H1 (cell line): ENCODE measurements at regions not wholly inside any gene's neighbourhood (a gene's known extent, or its start where the extent isn't known, plus 50 kb on each side); places are given as distances from the start of the nearest gene placed in this dataset.

ENCODE experiments used
- CTCF ChIA-PET: fragments of 300-600 bp; sonication (Branson Sonifier 250); formaldehyde crosslinking; loops from one replicate; lab custom pipeline; 2021; ENCODE audit not compliant: partially characterized antibody; lab: Charles Lee
- POLR2A ChIA-PET: fragments of 300-600 bp; sonication (Branson Sonifier 250); formaldehyde crosslinking; loops from one replicate; lab custom pipeline; 2021; ENCODE audit warnings: inconsistent platforms; ENCODE audit not compliant: partially characterized antibody; lab: Charles Lee
- DNase-seq, 2 experiments: peaks; one replicate each; pipeline versions ENCODE4 v3.0.0 to v3.0.0-alpha.2; 2010 to 2022; ENCODE audit warnings: low spot score in 2 of 2, low read depth in 1 of 2, mixed read lengths in 1 of 2
- FAIRE-seq: peaks from 2 replicates; lab custom pipeline; 2011; peaks lifted over from hg19 to GRCh38; lab: Jason Lieb, UNC
- H2AFZ ChIP-seq: 2 replicates; pipeline ENCODE4 v1.8.1; 2012; ENCODE audit warnings: low read length, inconsistent platforms
- H2AK5ac ChIP-seq: 2 replicates; pipeline ENCODE4 v1.6.1; 2013; ENCODE audit warnings: low read depth, low read length
- H2BK120ac ChIP-seq: replicated peaks from 2 replicates; pipeline ENCODE3; 2013; ENCODE audit warnings: low read depth, low read length, inconsistent platforms
- H2BK12ac ChIP-seq: 2 replicates; pipeline ENCODE4 v1.6.1; 2013; ENCODE audit warnings: low read depth, low read length
- H2BK15ac ChIP-seq: 2 replicates; pipeline ENCODE4 v1.6.1; 2013; ENCODE audit warnings: low read length
- H2BK20ac ChIP-seq: 2 replicates; pipeline ENCODE4 v1.6.1; 2013; ENCODE audit warnings: low read length
- H2BK5ac ChIP-seq: 2 replicates; pipeline ENCODE4 v1.6.1; 2013; ENCODE audit warnings: low read depth, low read length
- H3K14ac ChIP-seq: 2 replicates; pipeline ENCODE4 v1.6.1; 2013; ENCODE audit warnings: inconsistent platforms; ENCODE audit not compliant: insufficient read length
- H3K18ac ChIP-seq: 2 replicates; pipeline ENCODE4 v1.6.1; 2013; ENCODE audit warnings: low read length; ENCODE audit errors: extremely low read depth
- H3K23ac ChIP-seq: 2 replicates; pipeline ENCODE4 v1.6.1; 2013; ENCODE audit warnings: inconsistent platforms; ENCODE audit not compliant: insufficient read length
- H3K23me2 ChIP-seq: 2 replicates; pipeline ENCODE4 v1.6.1; 2013; ENCODE audit warnings: low read depth, low read length
- H3K27ac ChIP-seq: 2 replicates; pipeline ENCODE4 v1.6.1; 2011; ENCODE audit warnings: low read depth, low read length, inconsistent platforms
- H3K27me3 ChIP-seq, 4 experiments: replicated peaks in 1 of 4; 1 replicate in 1 of 4; 2 replicates in 3 of 4; pipeline versions ENCODE4 v1.6.1 to v1.8.1; 2011 to 2013; ENCODE audit warnings: low read length in 3 of 4, mild to moderate bottlenecking in 3 of 4, inconsistent platforms in 2 of 4, mixed read lengths in 2 of 4, moderate library complexity in 1 of 4; ENCODE audit not compliant: control insufficient read depth in 3 of 4, insufficient read depth in 3 of 4; ENCODE audit errors: extremely low read depth in 1 of 4
- H3K36me3 ChIP-seq, 4 experiments: 2 replicates each; pipeline versions ENCODE4 v1.6.1 to v1.8.1; 2011 to 2013; ENCODE audit warnings: mild to moderate bottlenecking in 4 of 4, low read length in 3 of 4, moderate library complexity in 2 of 4, control low read depth in 1 of 4, inconsistent platforms in 1 of 4; ENCODE audit not compliant: insufficient read depth in 4 of 4, control insufficient read depth in 2 of 4
- H3K4ac ChIP-seq: replicated peaks from 2 replicates; pipeline ENCODE3; 2013; ENCODE audit warnings: low read length, low read depth, mixed read lengths, inconsistent platforms; ENCODE audit not compliant: insufficient read length
- H3K4me1 ChIP-seq, 4 experiments: replicated peaks in 1 of 4; 1 replicate in 1 of 4; 2 replicates in 3 of 4; pipeline versions ENCODE4 v1.6.1 to v1.8.1; 2011 to 2013; ENCODE audit warnings: low read length in 3 of 4, inconsistent platforms in 2 of 4, mixed read lengths in 1 of 4; ENCODE audit not compliant: insufficient read depth in 4 of 4, control insufficient read depth in 3 of 4
- H3K4me2 ChIP-seq, 2 experiments: 2 replicates each; pipeline versions ENCODE4 v1.6.1 to v1.8.1; 2011 to 2013; ENCODE audit warnings: low read depth in 2 of 2, low read length in 2 of 2, control low read depth in 1 of 2, inconsistent platforms in 1 of 2, mild to moderate bottlenecking in 1 of 2; ENCODE audit not compliant: insufficient read depth in 1 of 2
- H3K4me3 ChIP-seq, 4 experiments: fragments of 200-600, 300-600 bp in 1 of 4; sonication (generic), shearing (Covaris generic), sonication (Bioruptor Twin) in 1 of 4; 2 replicates each; pipeline versions ENCODE4 v1.5.1 to v1.8.1; 2011 to 2016; ENCODE audit warnings: low read length in 4 of 4, low read depth in 3 of 4, control low read depth in 2 of 4, inconsistent platforms in 2 of 4, mild to moderate bottlenecking in 2 of 4, mixed read lengths in 1 of 4, moderate library complexity in 1 of 4; ENCODE audit not compliant: insufficient read depth in 2 of 4; ENCODE audit errors: extremely low read depth in 1 of 4
- H3K56ac ChIP-seq: replicated peaks from 2 replicates; pipeline ENCODE3; 2013; ENCODE audit warnings: low read depth, mild to moderate bottlenecking, mixed read lengths, low read length, inconsistent platforms; ENCODE audit not compliant: insufficient read length
- H3K79me1 ChIP-seq: 2 replicates; pipeline ENCODE4 v1.6.1; 2013; ENCODE audit warnings: low read depth, low read length, control low read depth
- H3K79me2 ChIP-seq, 2 experiments: 2 replicates each; pipeline versions ENCODE4 v1.6.1 to v1.8.1; 2012 to 2013; ENCODE audit warnings: low read length in 2 of 2, mild to moderate bottlenecking in 2 of 2, inconsistent platforms in 1 of 2; ENCODE audit not compliant: insufficient read depth in 2 of 2, control insufficient read depth in 1 of 2
- H3K9ac ChIP-seq, 4 experiments: replicated peaks in 1 of 4; 1 replicate in 1 of 4; 2 replicates in 3 of 4; pipeline versions ENCODE4 v1.6.1 to v1.8.1; 2011 to 2013; ENCODE audit warnings: low read depth in 3 of 4, low read length in 3 of 4, control low read depth in 2 of 4, mild to moderate bottlenecking in 2 of 4, moderate library complexity in 2 of 4, inconsistent platforms in 1 of 4; ENCODE audit errors: extremely low read depth in 1 of 4
- H3K9me3 ChIP-seq, 2 experiments: 2 replicates each; pipeline versions ENCODE4 v1.6.1 to v1.8.1; 2012 to 2013; ENCODE audit warnings: mild to moderate bottlenecking in 2 of 2, moderate library complexity in 2 of 2, control low read depth in 1 of 2, inconsistent platforms in 1 of 2, low read depth in 1 of 2, low read length in 1 of 2, mixed read lengths in 1 of 2; ENCODE audit not compliant: insufficient read depth in 2 of 2
- H4K20me1 ChIP-seq, 2 experiments: replicated peaks in 1 of 2; 2 replicates each; pipeline versions ENCODE3 to v1.8.1; 2011 to 2013; ENCODE audit warnings: inconsistent platforms in 2 of 2, low read length in 2 of 2, mild to moderate bottlenecking in 1 of 2; ENCODE audit not compliant: insufficient read depth in 2 of 2, control insufficient read depth in 1 of 2
- H4K5ac ChIP-seq: 2 replicates; pipeline ENCODE4 v1.6.1; 2013; ENCODE audit warnings: low read length, low read depth, mixed read lengths, inconsistent platforms; ENCODE audit not compliant: insufficient read length
- H4K8ac ChIP-seq: 2 replicates; pipeline ENCODE4 v1.8.0; 2013; ENCODE audit warnings: mild to moderate bottlenecking, moderate library complexity, low read length, inconsistent platforms; ENCODE audit not compliant: insufficient read depth; ENCODE audit errors: extremely low read depth
- H4K91ac ChIP-seq: replicated peaks from 2 replicates; pipeline ENCODE3; 2013; ENCODE audit warnings: low read length, mixed read lengths, inconsistent platforms; ENCODE audit not compliant: insufficient read length
- BACH1 ChIP-seq: IDR thresholded peaks from 2 replicates; pipeline ENCODE4 v1.6.1; 2012; ENCODE audit warnings: low read length, improper control_type of control experiment
- BRCA1 ChIP-seq: IDR thresholded peaks from 2 replicates; pipeline ENCODE4 v1.6.1; 2012; ENCODE audit warnings: low read depth, low read length, improper control_type of control experiment
- CHD1 ChIP-seq: IDR thresholded peaks from 2 replicates; pipeline ENCODE4 v1.6.1; 2012; ENCODE audit warnings: low read depth, low read length, improper control_type of control experiment
- CHD2 ChIP-seq: IDR thresholded peaks from 2 replicates; pipeline ENCODE4 v1.6.1; 2012; ENCODE audit warnings: low read length, improper control_type of control experiment
- EP300 ChIP-seq, 2 experiments: IDR thresholded peaks; 1 replicate in 1 of 2; 2 replicates in 1 of 2; pipeline ENCODE4 v1.6.1; 2011 to 2012; ENCODE audit warnings: low read depth in 2 of 2, low read length in 2 of 2, mild to moderate bottlenecking in 2 of 2, borderline replicate concordance in 1 of 2, inconsistent platforms in 1 of 2, moderate library complexity in 1 of 2
- GTF2F1 ChIP-seq: IDR thresholded peaks from 2 replicates; pipeline ENCODE4 v1.6.1; 2012; ENCODE audit warnings: low read depth, low read length, improper control_type of control experiment, borderline replicate concordance
- NRF1 ChIP-seq: IDR thresholded peaks from 2 replicates; pipeline ENCODE4 v1.6.1; 2011; ENCODE audit warnings: mild to moderate bottlenecking, low read depth, low read length, improper control_type of control experiment
- SRF ChIP-seq: IDR thresholded peaks from 2 replicates; pipeline ENCODE4 v1.6.1; 2011; ENCODE audit warnings: mild to moderate bottlenecking, low read depth, low read length, moderate library complexity
- ZNF274 ChIP-seq: IDR thresholded peaks from 2 replicates; pipeline ENCODE4 v1.7.0; 2012; ENCODE audit warnings: low read length, borderline replicate concordance; ENCODE audit errors: extremely low read depth
- WGBS, 2 experiments: shearing (Covaris generic) in 1 of 2; methylation state at CpG; one replicate each; pipeline versions ENCODE4 v1.1.6 to v1.1.7; 2013 to 2015; ENCODE audit warnings: low lambda C conversion rate in 2 of 2, mixed read lengths in 2 of 2, inconsistent platforms in 1 of 2, low coverage in 1 of 2, missing lambda C conversion rate in 1 of 2; ENCODE audit not compliant: insufficient replicate concordance in 2 of 2, insufficient coverage in 1 of 2, insufficient read length in 1 of 2; ENCODE audit errors: extremely low coverage in 1 of 2, missing lambda C conversion rate in 1 of 2; 5-methylcytosine and 5-hydroxymethylcytosine counted together
- TF ChIP-seq, protein P1 (sequence below): IDR thresholded peaks from 2 replicates; pipeline ENCODE4 v1.6.1; 2012; ENCODE audit warnings: inconsistent platforms
- TF ChIP-seq, protein P2 (sequence below), 3 experiments: IDR thresholded peaks; 1 replicate in 2 of 3; 2 replicates in 1 of 3; pipeline versions ENCODE4 v1.5.1 to v1.6.1; 2011; ENCODE audit warnings: low read length in 3 of 3, mild to moderate bottlenecking in 3 of 3, inconsistent platforms in 2 of 3, low read depth in 1 of 3, moderate library complexity in 1 of 3; ENCODE audit not compliant: insufficient read depth in 1 of 3; ENCODE audit errors: control extremely low read depth in 1 of 3
- TF ChIP-seq, protein P3 (sequence below): IDR thresholded peaks from 2 replicates; pipeline ENCODE4 v1.6.1; 2011; ENCODE audit warnings: low read depth, mild to moderate bottlenecking, low read length; ENCODE audit not compliant: insufficient read depth

DNA sequence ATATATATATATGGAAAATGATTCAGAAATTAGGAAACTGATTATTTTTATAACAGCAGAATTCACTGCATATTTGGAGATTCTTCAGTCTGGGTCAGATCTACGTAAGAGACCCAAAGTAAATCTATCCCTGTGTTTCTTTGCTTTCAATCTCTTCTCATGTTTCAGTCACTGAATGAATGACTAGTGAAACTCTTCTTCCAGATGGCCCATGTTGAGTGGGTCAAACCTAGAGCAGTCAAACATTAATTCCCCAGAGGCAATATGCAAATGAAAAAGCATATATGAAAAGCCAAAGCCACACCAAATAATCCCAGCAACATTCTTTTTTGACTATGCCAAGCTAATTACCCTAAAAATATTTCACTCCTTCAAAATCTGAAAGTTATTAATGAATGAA, 317.3 kb downstream of the RBM43 start:
- no peak overlapping the region for H2BK120ac ChIP-seq
- no peak overlapping the region for H3K56ac ChIP-seq
- no peak overlapping the region for H2BK15ac ChIP-seq
- peaks cover 0 to 1% (median 0%) of the 10 kb centered on the region in 4 experiments; a peak in 1 of 7 replicates for H3K27me3 ChIP-seq
- H3K9me3 ChIP-seq = 0 out of 4 replicates have a peak, but pooled peaks cover 0 to 4% of the 10 kb centered on the region in 2 experiments
- DNase-seq (no peak), FAIRE-seq (no peak)
- H2AFZ ChIP-seq = no peak overlapping the region
- no peaks in the 10 kb centered on the region for H3K79me1 ChIP-seq
- TF ChIP-seq CHD1 = no peak
- TF ChIP-seq, protein P1, sequence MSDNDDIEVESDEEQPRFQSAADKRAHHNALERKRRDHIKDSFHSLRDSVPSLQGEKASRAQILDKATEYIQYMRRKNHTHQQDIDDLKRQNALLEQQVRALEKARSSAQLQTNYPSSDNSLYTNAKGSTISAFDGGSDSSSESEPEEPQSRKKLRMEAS = no peak
- TF ChIP-seq BACH1 = no peak
- TF ChIP-seq, protein P2, sequence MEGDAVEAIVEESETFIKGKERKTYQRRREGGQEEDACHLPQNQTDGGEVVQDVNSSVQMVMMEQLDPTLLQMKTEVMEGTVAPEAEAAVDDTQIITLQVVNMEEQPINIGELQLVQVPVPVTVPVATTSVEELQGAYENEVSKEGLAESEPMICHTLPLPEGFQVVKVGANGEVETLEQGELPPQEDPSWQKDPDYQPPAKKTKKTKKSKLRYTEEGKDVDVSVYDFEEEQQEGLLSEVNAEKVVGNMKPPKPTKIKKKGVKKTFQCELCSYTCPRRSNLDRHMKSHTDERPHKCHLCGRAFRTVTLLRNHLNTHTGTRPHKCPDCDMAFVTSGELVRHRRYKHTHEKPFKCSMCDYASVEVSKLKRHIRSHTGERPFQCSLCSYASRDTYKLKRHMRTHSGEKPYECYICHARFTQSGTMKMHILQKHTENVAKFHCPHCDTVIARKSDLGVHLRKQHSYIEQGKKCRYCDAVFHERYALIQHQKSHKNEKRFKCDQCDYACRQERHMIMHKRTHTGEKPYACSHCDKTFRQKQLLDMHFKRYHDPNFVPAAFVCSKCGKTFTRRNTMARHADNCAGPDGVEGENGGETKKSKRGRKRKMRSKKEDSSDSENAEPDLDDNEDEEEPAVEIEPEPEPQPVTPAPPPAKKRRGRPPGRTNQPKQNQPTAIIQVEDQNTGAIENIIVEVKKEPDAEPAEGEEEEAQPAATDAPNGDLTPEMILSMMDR (IDR thresholded peaks at IDR 0.05; ENCODE audit: control extremely low read depth in 1 of 3, insufficient read depth in 1 of 3, low read depth in 1 of 3, low read length in 3 of 3) = no peak
- TF ChIP-seq CHD2 = no peak
- TF ChIP-seq ZNF274 = no peak
- no peak for TF ChIP-seq GTF2F1
- no peak for TF ChIP-seq SRF
- TF ChIP-seq EP300 (IDR thresholded peaks at IDR 0.05; ENCODE audit: borderline replicate concordance in 1 of 2, low read depth in 2 of 2, low read length in 2 of 2) = no peak
- TF ChIP-seq NRF1 = no peak
- TF ChIP-seq BRCA1 = no peak
- TF ChIP-seq, protein P3, sequence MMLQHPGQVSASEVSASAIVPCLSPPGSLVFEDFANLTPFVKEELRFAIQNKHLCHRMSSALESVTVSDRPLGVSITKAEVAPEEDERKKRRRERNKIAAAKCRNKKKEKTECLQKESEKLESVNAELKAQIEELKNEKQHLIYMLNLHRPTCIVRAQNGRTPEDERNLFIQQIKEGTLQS = no peak
- H3K27ac ChIP-seq = no peak overlapping the region
- no peak overlapping the region for H3K14ac ChIP-seq
- no peak overlapping the region for H2AK5ac ChIP-seq
- H4K8ac ChIP-seq = no peak overlapping the region
- H3K23me2 ChIP-seq = no peaks in the 10 kb centered on the region
- no peaks in the 10 kb centered on the region for H3K4me1 ChIP-seq
- no peaks in the 10 kb centered on the region for H3K79me2 ChIP-seq
- no peak overlapping the region for H2BK20ac ChIP-seq
- POLR2A ChIA-PET = no interaction called here
- no peak overlapping the region for H2BK12ac ChIP-seq
- CTCF ChIA-PET = no interaction called here
- no peak overlapping the region for H3K4me2 ChIP-seq
- H3K4me3 ChIP-seq = no peak overlapping the region
- no peak overlapping the region for H2BK5ac ChIP-seq
- no peaks in the 10 kb centered on the region; a peak in 1 of 8 replicates for H3K36me3 ChIP-seq
- no peak overlapping the region for H3K18ac ChIP-seq
- no peak overlapping the region for H4K91ac ChIP-seq
- H3K23ac ChIP-seq = no peak overlapping the region
- no peak overlapping the region for H3K9ac ChIP-seq
- no peak overlapping the region for H4K5ac ChIP-seq
- 90% methylated on average over 1 of the region's 1 CpG; no CpG with 5 or more reads in 1 of the 2 experiments for WGBS, 2 experiments
- H4K20me1 ChIP-seq = no peaks in the 10 kb centered on the region
- no peak overlapping the region for H3K4ac ChIP-seq
